ENCODE measurements at regions not wholly inside any gene's neighbourhood (a gene's known extent, or its start where the extent isn't known, plus 50 kb on each side); places are given as distances from the start of the nearest gene placed in this dataset.
"Not testable (repeated sequence)": the region's sequence is repeated elsewhere in the genome, so short reads cannot be mapped to it uniquely, and the experiment has no call there.

DNA sequence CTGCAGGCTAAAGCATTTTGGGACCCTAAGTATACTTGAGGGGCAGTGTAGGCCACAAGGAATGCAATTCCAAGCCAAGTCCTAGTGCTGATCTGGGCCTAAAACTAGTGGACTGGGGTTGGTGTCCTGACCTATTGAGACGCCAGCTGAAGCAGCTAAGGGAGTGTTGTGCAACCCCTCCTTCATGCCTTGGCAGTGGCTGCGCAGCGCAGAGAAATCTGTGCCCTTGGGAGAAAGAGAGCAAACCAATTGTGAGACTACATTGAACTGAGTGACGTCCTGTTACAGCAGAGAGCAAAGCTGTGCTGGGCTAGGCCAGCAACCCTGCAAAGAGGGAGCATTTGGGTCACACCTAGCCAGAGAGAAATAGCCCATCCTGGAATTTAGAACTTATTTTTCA is 2715.0 kb upstream of the PCDH20 start:
- no peak for TF ChIP-seq ZNF274 (IDR thresholded peaks at IDR 0.05; ENCODE audit: low read depth, low read length)
- H3K4me3 ChIP-seq (ENCODE audit: low read length), result no peak overlapping the region

GRCh38 chr13:64130171-64130570 is 2714.5 kb upstream of the PCDH20 start:
- H3K4me3 ChIP-seq (ENCODE audit: low read length), result no peak overlapping the region
- TF ChIP-seq ZNF274 (IDR thresholded peaks at IDR 0.05; ENCODE audit: low read depth, low read length), result no peak

DNA sequence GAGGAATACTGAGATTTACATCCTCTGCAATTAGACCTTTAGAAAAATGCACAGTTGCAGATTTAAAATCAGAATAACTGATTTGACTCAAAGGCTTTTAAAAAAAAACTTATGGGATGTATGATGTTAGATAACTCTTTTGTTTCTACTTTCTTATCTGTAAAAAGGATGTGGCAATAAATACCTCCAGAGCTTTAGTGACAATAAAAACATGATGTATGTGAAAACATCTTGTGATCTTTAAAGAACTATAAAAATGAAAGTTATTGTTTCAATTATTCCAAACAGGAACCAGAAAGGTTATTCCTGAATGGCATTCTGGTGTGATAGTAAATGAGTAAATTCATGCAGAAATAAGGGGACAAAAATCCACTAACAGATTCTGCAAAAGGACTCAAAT is 2712.2 kb upstream of the PCDH20 start:
- TF ChIP-seq ZNF274 (IDR thresholded peaks at IDR 0.05; ENCODE audit: low read depth, low read length), result no peak
- H3K4me3 ChIP-seq (ENCODE audit: low read length), result no peak overlapping the region

- no peak for TF ChIP-seq ZNF274 (IDR thresholded peaks at IDR 0.05; ENCODE audit: low read depth, low read length)
- H3K4me3 ChIP-seq (ENCODE audit: low read length), result no peak overlapping the region
Observed at GRCh38 chr13:64127192-64127591, 2711.5 kb upstream of the PCDH20 start.

DNA sequence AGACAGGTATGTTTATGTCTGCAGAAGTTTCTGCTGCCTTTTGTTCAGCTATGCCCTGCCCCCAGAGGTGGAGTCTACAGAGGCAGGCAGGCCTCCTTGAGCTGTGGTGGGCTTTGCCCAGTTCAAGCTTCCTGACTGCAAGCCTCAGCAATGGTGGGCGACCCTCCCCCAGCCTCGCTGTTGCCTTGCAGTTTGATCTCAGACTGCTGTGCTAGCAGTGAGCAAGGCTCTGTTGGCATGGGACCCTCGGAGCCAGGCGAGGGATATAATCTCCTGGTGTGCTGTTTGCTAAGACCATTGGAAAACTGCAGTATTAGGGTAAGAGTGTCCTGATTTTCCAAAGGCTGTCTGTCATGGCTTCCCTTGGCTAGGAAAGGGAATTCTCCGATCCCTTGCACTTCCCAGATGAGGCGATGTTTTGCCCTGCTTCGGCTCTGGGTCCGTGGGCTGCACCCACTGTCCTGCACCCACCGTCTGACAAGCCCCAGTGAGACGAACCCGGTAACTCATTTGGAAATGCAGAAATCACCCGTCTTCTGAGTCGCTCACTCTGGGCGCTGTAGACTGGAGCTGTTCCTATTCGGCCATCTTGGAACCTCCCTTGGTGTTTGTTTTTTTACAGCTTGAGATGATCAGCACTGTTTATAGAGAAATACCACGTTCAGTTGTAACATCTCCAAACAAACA is 2705.5 kb upstream of the PCDH20 start:
- not testable (repeated sequence) for H3K4me3 ChIP-seq (ENCODE audit: low read length)

DNA sequence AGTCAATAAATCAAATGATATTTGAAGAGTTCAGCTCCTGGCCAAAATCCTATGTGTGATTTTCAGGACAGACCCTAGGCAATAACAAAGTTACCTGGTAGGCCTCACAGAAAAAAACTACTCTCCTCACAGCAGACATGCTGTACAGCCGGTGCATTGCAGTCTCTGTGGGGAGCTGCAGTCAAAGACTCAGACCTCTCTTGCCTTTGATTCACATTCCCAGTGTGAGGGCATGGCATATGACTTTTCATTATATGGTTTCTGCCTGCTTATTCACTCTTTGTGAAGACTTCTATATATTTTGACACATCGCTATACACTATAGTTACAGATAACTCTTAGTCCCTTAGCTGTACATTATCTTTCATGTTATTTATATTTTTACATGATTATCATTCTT is 2684.3 kb upstream of the PCDH20 start:
- no peak overlapping the region for H3K4me3 ChIP-seq (ENCODE audit: low read length)
- no peak for TF ChIP-seq ZNF274 (IDR thresholded peaks at IDR 0.05; ENCODE audit: low read depth, low read length)

DNA sequence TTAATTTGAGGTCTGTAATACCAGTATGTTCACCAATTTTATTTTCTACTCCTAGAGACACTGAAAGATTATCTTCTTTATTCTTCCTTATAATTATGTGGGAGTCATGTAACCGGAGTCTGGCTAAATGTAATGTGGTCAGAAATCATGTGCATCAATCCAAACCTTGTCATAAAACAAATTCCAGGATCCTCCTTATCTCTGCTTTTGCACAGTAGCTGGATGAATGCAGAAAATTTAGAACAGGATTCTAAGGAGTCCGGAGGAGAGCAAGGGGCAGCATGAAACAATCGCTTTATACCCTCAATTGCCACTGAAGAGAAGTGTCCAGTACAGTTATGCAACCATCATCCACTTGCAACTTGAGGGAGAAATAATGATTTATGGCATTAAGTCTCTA is 2674.7 kb upstream of the PCDH20 start:
- no peak for TF ChIP-seq ZNF274 (IDR thresholded peaks at IDR 0.05; ENCODE audit: low read depth, low read length)
- no peak overlapping the region for H3K4me3 ChIP-seq (ENCODE audit: low read length)

DNA sequence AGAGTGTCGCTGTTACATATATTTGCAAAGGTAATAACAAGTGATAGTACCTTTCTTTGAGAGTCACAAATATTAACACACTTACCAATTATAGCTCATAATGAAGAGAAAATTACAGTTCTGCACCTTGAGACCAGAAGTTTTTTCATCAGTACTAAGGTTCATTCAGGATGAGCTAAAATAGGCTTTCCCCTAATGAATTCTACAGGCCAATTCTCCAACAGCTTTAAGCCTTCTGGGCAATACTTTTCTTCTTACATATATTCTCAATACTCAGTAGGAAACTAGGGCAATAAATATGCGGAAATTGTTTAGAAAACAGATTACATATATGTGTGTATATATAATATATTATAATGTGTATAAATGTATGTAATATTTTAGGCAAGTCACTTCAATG is 2672.8 kb upstream of the PCDH20 start:
- TF ChIP-seq ZNF274 (IDR thresholded peaks at IDR 0.05; ENCODE audit: low read depth, low read length), result no peak
- H3K4me3 ChIP-seq (ENCODE audit: low read length), result no peak overlapping the region

DNA sequence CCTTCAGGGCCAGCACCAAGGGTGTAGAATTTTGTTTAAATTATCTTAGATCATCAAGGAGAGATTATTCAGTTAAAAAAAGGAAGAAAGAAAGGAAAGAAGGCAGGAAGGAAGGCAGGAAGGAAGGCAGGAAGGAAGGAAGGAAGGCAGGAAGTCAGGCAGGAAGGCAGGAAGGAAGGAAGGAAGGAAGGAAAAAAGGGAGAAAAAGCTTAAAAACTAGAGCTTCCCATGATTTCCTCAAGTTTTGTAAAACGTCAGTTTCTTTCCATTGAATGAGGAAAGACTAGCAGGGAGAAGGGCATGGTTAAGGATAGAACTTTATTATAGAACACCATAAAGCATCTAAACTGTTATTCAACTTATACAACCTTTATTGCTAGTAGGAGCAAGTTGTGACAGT is 2672.0 kb upstream of the PCDH20 start:
- no peak overlapping the region for H3K4me3 ChIP-seq (ENCODE audit: low read length)
- TF ChIP-seq ZNF274 (IDR thresholded peaks at IDR 0.05; ENCODE audit: low read depth, low read length), result no peak

DNA sequence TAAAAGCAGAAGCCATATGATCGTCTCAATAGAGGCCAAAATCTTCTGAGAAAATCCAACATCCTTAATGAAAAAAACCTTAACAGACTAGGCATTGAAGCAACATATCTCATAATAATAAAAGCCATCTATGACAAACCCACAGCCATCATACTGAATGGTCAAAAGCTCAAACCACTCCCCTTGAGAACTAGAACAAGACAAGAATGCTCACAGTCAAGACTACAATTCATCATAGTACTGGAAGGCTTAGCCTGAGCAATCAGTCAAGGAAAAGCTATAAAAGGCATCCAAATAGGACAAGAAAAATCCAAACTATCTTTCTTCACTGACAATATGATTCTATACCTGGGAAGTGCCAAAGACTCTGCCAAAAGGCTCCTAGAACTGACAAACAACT is 2668.2 kb upstream of the PCDH20 start:
- H3K4me3 ChIP-seq (ENCODE audit: low read length), result no peak overlapping the region
- TF ChIP-seq ZNF274 (IDR thresholded peaks at IDR 0.05; ENCODE audit: low read depth, low read length), result no peak

GRCh38 chr13:64083396-64083795 is 2667.7 kb upstream of the PCDH20 start:
- no peak for TF ChIP-seq ZNF274 (IDR thresholded peaks at IDR 0.05; ENCODE audit: low read depth, low read length)
- H3K4me3 ChIP-seq (ENCODE audit: low read length), result no peak overlapping the region

DNA sequence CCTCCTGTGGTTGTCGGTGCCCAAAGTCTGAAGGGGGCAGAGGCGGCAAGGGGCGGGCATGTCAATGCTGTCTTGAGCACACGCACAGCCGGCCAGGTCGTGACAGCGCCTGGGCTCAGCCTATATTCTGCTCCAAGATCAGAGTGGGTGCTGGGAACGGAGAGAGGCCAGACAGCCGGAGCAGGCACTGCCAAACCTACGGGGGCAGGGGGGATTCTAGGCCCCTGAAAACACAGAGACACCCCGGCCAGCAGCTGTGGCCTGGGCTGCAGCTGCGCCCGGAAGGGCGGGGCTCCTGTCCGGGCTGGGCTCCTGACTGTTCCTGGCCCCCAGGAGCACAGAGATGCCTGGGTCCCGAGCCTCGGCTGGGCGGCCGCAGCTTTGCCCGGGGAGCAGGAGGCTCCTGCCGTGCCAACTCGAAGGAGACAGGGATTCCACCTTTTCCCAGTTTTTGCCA is 2662.9 kb upstream of the PCDH20 start:
- no peak for TF ChIP-seq ZNF274 (IDR thresholded peaks at IDR 0.05; ENCODE audit: low read depth, low read length)
- H3K4me3 ChIP-seq (ENCODE audit: low read length), result no peak overlapping the region

DNA sequence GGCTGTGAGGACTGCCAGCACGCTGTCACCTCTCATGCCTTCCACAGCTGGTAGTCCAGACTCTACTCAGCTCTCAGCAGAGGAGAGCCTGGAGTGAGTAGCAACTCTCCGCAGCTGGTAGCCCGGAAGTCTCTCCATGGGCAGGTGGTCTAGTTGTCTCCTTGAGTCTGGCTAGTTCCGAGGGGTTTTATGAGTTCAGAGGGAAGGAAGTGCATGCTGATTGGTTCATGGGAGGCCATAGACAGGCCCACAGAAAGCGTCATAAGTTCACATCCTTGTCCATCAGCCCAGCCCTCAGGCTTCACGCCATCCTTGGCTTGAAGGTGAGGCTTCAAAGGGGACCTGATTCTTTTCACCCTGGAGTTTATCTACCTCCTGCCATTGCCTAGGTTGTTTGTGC is 2662.4 kb upstream of the PCDH20 start:
- H3K4me3 ChIP-seq (ENCODE audit: low read length), result no peak overlapping the region
- TF ChIP-seq ZNF274 (IDR thresholded peaks at IDR 0.05; ENCODE audit: low read depth, low read length), result no peak

DNA sequence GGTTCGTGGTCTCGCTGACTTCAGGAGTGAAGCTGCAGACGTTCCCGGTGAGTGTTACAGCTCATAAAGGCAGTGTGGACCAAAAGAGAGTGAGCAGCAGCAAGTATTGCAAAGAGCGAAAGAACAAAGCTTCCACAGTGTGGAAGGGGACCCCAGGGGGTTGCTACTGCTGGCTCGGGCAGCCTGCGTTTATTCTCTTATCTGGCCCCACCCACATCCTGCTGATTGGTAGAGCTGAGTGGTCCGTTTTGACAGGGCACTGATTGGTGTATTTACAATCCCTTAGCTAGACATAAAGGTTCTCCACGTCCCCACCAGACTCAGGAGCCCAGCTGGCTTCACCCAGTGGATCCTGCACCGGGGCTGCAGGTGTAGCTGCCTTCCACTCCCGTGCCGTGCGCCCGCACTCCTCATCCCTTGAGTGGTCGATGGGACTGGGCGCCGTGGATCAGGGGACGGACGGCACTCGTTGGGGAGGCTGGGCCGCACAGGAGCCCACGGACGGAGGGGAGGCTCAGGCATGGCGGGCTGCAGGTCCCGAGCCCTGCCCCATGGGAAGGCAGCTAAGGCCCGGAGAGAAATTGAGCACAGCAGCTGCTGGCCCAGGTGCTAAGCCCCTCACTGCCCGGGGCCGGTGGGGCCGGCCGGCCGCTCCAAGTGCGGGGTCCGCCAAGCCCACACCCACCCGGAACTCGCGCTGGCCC is 2661.6 kb upstream of the PCDH20 start:
- not testable (repeated sequence) for H3K4me3 ChIP-seq (ENCODE audit: low read length)

- H3K4me3 ChIP-seq (ENCODE audit: low read length), result no peak overlapping the region
- TF ChIP-seq ZNF274 (IDR thresholded peaks at IDR 0.05; ENCODE audit: low read depth, low read length), result no peak
Observed at GRCh38 chr13:64075543-64076271, 2660.1 kb upstream of the PCDH20 start.
